Erythroblast (primary cell): ENCODE measurements at regions not wholly inside any gene's neighbourhood (a gene's known extent, or its start where the extent isn't known, plus 50 kb on each side); places are given as distances from the start of the nearest gene placed in this dataset.

Experiments
- GATA1 ChIP-seq: IDR thresholded peaks from 2 replicates; pipeline ENCODE4 v1.6.1; 2011; ENCODE audit warnings: low read depth, mild to moderate bottlenecking, control low read depth, low read length, moderate library complexity
- POLR2A ChIP-seq: IDR thresholded peaks from 2 replicates; pipeline ENCODE4 v1.6.1; 2011; ENCODE audit warnings: mild to moderate bottlenecking, low read length

DNA sequence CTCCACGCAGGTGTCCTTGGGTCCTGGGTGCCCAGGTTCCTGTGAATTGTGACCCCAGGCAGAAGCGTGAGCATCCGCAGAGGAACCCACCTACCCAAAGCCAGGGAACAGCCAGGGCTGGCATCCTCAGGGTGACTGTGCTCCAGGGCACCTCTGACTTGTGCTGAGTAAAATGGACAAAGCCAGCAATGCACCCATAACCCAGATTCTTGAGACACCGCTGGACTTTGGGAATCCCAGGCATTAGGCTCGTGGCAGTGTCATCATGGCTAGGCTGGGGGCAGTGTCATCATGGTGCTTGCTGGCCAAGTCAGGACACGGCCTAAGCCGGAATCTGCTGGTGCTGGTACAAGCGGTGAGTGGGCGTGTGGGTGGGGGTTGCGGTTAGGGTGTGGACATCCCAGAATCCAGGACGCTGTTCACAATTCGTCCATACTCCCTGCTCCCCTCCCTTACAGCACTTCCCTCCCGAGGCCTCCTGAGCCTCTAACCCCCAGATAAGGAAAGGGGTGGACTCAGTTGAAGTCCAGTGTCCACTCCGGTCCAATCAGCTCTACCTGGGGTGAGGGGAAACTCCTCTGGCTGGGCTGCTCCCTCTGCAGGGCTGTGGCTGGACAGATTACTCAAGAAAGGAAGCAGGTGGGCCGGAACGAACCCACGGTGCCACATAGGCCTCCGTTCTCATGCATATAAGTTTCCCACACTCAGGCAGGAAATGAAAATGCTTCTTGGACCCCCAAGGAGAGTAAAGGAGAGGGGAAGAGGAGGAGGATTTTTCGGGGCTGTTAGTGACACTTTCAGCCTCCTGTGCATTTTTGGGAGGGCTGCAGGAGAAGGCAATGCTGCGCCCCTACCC lies 138.9 kb downstream of the SEC14L1 start:
- TF ChIP-seq POLR2A (no peak), GATA1 (no peak)
